ENCODE measurements at regions not wholly inside any gene's neighbourhood (a gene's known extent, or its start where the extent isn't known, plus 50 kb on each side); places are given as distances from the start of the nearest gene placed in this dataset.

DNA sequence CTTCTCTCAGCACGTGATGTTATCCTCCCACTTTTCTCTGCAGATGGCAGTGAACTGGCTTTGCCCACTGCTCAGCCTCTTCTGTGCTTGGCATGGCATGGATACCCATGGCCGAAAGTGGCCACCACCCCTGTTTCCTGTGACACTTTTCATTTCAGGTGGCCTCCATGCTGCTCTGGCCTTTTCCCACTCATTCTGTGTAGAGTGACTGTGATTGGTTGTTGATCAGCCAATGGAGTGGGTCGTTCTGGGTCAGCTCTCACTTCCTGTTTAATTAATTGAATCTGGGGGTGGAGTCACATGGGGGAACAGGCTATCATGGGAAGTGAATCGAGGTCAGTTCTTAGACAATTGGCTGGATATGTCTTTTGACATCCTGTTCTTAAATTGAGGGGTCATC is 350.1 kb upstream of the EEF2KMT start:
- Histone ChIP-seq H3K4me3 (ENCODE audit: low read length in 3 of 3) (no peak overlapping the region), H3K27me3 (ENCODE audit: control insufficient read depth, insufficient read depth, low read length) (no peaks in the 10 kb centered on the region), H3K36me3 (ENCODE audit: control insufficient read depth in 2 of 3, insufficient read depth in 3 of 3, low read length in 3 of 3) (no peaks in the 10 kb centered on the region), H3K9me3 (ENCODE audit: control insufficient read depth in 2 of 3, insufficient read depth in 1 of 3, low read length in 3 of 3) (no peaks in the 10 kb centered on the region), H3K9ac (ENCODE audit: low read length in 3 of 3) (no peak overlapping the region), H3K27ac (ENCODE audit: low read depth in 2 of 2, low read length in 2 of 2) (no peak overlapping the region), H3K4me1 (ENCODE audit: control insufficient read depth in 2 of 3, insufficient read depth in 2 of 3, low read depth in 1 of 3, low read length in 3 of 3) (no peaks in the 10 kb centered on the region)
- TF ChIP-seq, protein P1, sequence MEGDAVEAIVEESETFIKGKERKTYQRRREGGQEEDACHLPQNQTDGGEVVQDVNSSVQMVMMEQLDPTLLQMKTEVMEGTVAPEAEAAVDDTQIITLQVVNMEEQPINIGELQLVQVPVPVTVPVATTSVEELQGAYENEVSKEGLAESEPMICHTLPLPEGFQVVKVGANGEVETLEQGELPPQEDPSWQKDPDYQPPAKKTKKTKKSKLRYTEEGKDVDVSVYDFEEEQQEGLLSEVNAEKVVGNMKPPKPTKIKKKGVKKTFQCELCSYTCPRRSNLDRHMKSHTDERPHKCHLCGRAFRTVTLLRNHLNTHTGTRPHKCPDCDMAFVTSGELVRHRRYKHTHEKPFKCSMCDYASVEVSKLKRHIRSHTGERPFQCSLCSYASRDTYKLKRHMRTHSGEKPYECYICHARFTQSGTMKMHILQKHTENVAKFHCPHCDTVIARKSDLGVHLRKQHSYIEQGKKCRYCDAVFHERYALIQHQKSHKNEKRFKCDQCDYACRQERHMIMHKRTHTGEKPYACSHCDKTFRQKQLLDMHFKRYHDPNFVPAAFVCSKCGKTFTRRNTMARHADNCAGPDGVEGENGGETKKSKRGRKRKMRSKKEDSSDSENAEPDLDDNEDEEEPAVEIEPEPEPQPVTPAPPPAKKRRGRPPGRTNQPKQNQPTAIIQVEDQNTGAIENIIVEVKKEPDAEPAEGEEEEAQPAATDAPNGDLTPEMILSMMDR (IDR thresholded peaks at IDR 0.05; ENCODE audit: borderline replicate concordance, extremely low read depth, insufficient read depth) = no peak
- no peak for DNase-seq
- intact Hi-C loops (cut with DNase I) = no loop called here
- FAIRE-seq = no peak

DNA sequence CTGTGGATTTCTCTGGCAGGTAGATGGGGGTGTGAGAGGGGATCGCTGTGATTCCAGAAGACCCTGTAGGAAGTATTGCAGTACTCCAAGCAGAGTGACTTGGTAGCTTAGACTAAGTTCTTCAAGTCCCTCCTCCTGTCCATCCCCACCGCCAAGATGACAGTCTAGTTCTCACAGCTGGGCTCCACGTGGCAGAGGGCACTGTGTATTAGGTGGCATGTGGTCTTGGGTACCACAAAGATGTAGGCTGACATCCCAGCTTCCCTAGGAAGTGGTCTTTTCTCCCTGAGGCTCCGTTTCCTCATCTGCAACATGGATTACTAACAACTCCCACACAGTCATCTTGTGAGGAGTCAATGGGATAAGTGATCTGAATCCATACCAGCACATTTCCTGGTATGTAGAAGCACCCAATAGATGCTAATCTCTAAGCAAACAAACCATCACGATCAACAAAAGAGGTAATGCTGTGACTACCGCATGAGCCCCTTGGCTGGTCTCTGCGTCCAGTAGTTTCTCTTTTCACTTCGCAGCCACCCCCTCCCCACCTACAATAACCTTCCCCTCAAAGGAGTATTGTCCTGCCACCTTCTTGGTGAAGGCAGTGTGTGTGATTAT is 349.1 kb upstream of the EEF2KMT start:
- FAIRE-seq (no peak), DNase-seq (no peak)
- Histone ChIP-seq H3K36me3 (ENCODE audit: control insufficient read depth in 2 of 3, insufficient read depth in 3 of 3, low read length in 3 of 3) (no peaks in the 10 kb centered on the region), H3K4me3 (ENCODE audit: low read length in 3 of 3) (no peak overlapping the region), H3K27me3 (ENCODE audit: control insufficient read depth, insufficient read depth, low read length) (no peaks in the 10 kb centered on the region), H3K27ac (ENCODE audit: low read depth in 2 of 2, low read length in 2 of 2) (no peak overlapping the region), H3K9me3 (ENCODE audit: control insufficient read depth in 2 of 3, insufficient read depth in 1 of 3, low read length in 3 of 3) (no peaks in the 10 kb centered on the region), H3K9ac (ENCODE audit: low read length in 3 of 3) (no peak overlapping the region), H3K4me1 (ENCODE audit: control insufficient read depth in 2 of 3, insufficient read depth in 2 of 3, low read depth in 1 of 3, low read length in 3 of 3) (no peaks in the 10 kb centered on the region)
- intact Hi-C loops (cut with DNase I) = no loop called here
- TF ChIP-seq, protein P1 (IDR thresholded peaks at IDR 0.05; ENCODE audit: borderline replicate concordance, extremely low read depth, insufficient read depth) = no peak

DNA sequence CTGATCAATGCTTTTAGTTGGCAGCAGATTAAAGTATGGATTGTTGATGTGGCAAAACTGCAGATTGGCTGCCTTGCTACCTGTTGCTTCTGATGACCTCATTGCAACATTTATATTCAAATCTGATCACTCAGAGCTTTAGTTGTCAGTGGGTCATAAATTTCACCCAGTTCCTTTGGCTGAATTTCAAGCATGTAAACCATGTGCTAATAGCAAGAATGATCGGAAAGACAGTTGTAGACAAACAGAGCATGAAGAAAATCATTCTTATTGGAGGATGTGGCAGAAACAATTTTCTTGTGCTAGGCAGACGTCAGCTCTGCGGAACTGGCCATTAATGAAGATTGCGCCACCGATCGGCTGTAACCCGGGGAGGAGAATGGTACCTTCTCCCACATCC is 346.6 kb upstream of the EEF2KMT start:
- intact Hi-C loops (cut with DNase I) = no loop called here
- TF ChIP-seq, protein P1 (IDR thresholded peaks at IDR 0.05; ENCODE audit: borderline replicate concordance, extremely low read depth, insufficient read depth) = no peak
- Histone ChIP-seq H3K27me3 (ENCODE audit: control insufficient read depth, insufficient read depth, low read length) (no peaks in the 10 kb centered on the region), H3K27ac (ENCODE audit: low read depth in 2 of 2, low read length in 2 of 2) (no peak overlapping the region), H3K4me1 (ENCODE audit: control insufficient read depth in 2 of 3, insufficient read depth in 2 of 3, low read depth in 1 of 3, low read length in 3 of 3) (no peaks in the 10 kb centered on the region), H3K36me3 (ENCODE audit: control insufficient read depth in 2 of 3, insufficient read depth in 3 of 3, low read length in 3 of 3) (no peaks in the 10 kb centered on the region), H3K9ac (ENCODE audit: low read length in 3 of 3) (no peak overlapping the region), H3K4me3 (ENCODE audit: low read length in 3 of 3) (no peak overlapping the region), H3K9me3 (ENCODE audit: control insufficient read depth in 2 of 3, insufficient read depth in 1 of 3, low read length in 3 of 3) (no peaks in the 10 kb centered on the region)
- FAIRE-seq (no peak), DNase-seq (no peak)

DNA sequence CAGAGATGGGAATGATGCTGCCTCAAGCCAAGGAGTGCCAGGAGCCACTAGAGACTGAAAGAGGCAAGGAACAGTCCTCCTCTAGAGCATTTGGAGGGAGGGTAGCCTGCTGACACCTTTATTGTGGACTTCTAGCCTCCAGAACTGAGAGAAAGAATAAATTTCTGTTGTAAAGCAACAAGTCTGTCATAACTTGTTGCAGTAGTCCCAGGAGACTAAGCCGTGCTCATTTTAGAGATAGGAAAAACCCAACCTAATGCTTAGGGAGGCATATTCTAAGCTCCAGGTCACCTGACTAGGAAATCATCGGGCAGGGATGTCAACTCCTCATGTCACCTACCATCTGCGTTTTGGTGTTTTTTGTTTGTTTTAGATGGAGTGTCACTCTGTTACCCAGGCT is 345.4 kb upstream of the EEF2KMT start:
- Histone ChIP-seq H3K4me3 (ENCODE audit: low read length in 3 of 3) (no peak overlapping the region), H3K9ac (ENCODE audit: low read length in 3 of 3) (no peak overlapping the region), H3K9me3 (ENCODE audit: control insufficient read depth in 2 of 3, insufficient read depth in 1 of 3, low read length in 3 of 3) (no peaks in the 10 kb centered on the region), H3K4me1 (ENCODE audit: control insufficient read depth in 2 of 3, insufficient read depth in 2 of 3, low read depth in 1 of 3, low read length in 3 of 3) (no peaks in the 10 kb centered on the region), H3K27ac (ENCODE audit: low read depth in 2 of 2, low read length in 2 of 2) (no peak overlapping the region), H3K27me3 (ENCODE audit: control insufficient read depth, insufficient read depth, low read length) (no peaks in the 10 kb centered on the region), H3K36me3 (ENCODE audit: control insufficient read depth in 2 of 3, insufficient read depth in 3 of 3, low read length in 3 of 3) (no peaks in the 10 kb centered on the region)
- intact Hi-C loops (cut with DNase I) = no loop called here
- TF ChIP-seq, protein P1 (IDR thresholded peaks at IDR 0.05; ENCODE audit: borderline replicate concordance, extremely low read depth, insufficient read depth) = no peak
- DNase-seq = no peak
- no peak for FAIRE-seq
